PC-3 (cell line): ENCODE measurements at regions not wholly inside any gene's neighbourhood (a gene's known extent, or its start where the extent isn't known, plus 50 kb on each side); places are given as distances from the start of the nearest gene placed in this dataset.

Source experiments
- ATAC-seq: fragments of 200-7000 bp; cut with Tn5 transposase; 2 replicates; pipeline ENCODE4 v1.9.1; 2020; ENCODE audit warnings: mild to moderate bottlenecking, moderate library complexity
- BruUV-seq: library from RNA; stranded (reverse); fragments of 400-500 nt; replicated peaks from 2 replicates; lab custom pipeline; 2021; lab: Mats Ljungman, UMichigan
- CTCF ChIA-PET: fragments of 300-600 bp; sonication (Branson Sonifier 250); formaldehyde crosslinking; loops from one replicate; lab custom pipeline; 2022; ENCODE audit warnings: antibody characterized with exemption; lab: Charles Lee
- POLR2A ChIA-PET: fragments of 300-600 bp; sonication (Branson Sonifier 250); formaldehyde crosslinking; loops from one replicate; lab custom pipeline; 2022; ENCODE audit warnings: antibody characterized with exemption; ENCODE audit not compliant: unreplicated experiment; lab: Charles Lee
- DNase-seq: peaks from one replicate; pipeline ENCODE4 v3.0.0-alpha.2; 2015
- H2AFZ ChIP-seq: fragments of 300-600 bp; sonication (generic); 2 replicates; pipeline ENCODE4 v1.6.0; 2016; ENCODE audit warnings: antibody characterized with exemption, low read length
- H3F3A ChIP-seq: fragments of 300-600 bp; sonication (generic); one replicate; pipeline ENCODE4 v1.6.0; 2017; ENCODE audit warnings: antibody characterized with exemption, low read length, control low read depth, mild to moderate bottlenecking; ENCODE audit not compliant: unreplicated experiment
- H3K27ac ChIP-seq: fragments of 300-600 bp; sonication (generic); 2 replicates; pipeline ENCODE4 v1.5.1; 2016; ENCODE audit warnings: mild to moderate bottlenecking, low read length
- H3K27me3 ChIP-seq: fragments of 300-600 bp; sonication (generic); 2 replicates; pipeline ENCODE4 v1.6.1; 2016; ENCODE audit warnings: low read length, mixed read lengths
- H3K36me3 ChIP-seq: fragments of 300-600 bp; sonication (generic); 2 replicates; pipeline ENCODE4 v1.6.1; 2016; ENCODE audit warnings: low read depth, mixed run types, low read length, mixed read lengths
- H3K4me1 ChIP-seq: fragments of 300-600 bp; sonication (generic); 2 replicates; pipeline ENCODE4 v1.5.1; 2016; ENCODE audit warnings: low read length; ENCODE audit not compliant: insufficient read depth
- H3K4me2 ChIP-seq: fragments of 300-600 bp; sonication (generic); 2 replicates; pipeline ENCODE4 v1.6.0; 2016; ENCODE audit warnings: low read length
- H3K4me3 ChIP-seq: fragments of 300-600 bp; sonication (generic); 2 replicates; pipeline ENCODE4 v1.5.1; 2016; ENCODE audit warnings: mild to moderate bottlenecking, low read length, mixed read lengths
- H3K79me2 ChIP-seq: fragments of 300-600 bp; sonication (generic); 2 replicates; pipeline ENCODE4 v1.6.1; 2017; ENCODE audit warnings: low read length, mixed read lengths
- H3K9ac ChIP-seq: fragments of 300-600 bp; sonication (generic); 2 replicates; pipeline ENCODE4 v1.6.0; 2016; ENCODE audit warnings: mild to moderate bottlenecking, low read length
- H3K9me2 ChIP-seq: fragments of 300-600 bp; sonication (generic); replicated peaks from 2 replicates; pipeline ENCODE4 v1.6.1; 2016; ENCODE audit warnings: mixed run types, low read length, mixed read lengths
- H3K9me3 ChIP-seq: fragments of 300-600 bp; sonication (generic); 2 replicates; pipeline ENCODE4 v1.6.1; 2016; ENCODE audit warnings: low read length, mixed read lengths
- H4K20me1 ChIP-seq: fragments of 300-600 bp; sonication (generic); 2 replicates; pipeline ENCODE4 v1.6.1; 2016; ENCODE audit warnings: low read length, mixed read lengths
- CTCF ChIP-seq: fragments of 300-600 bp; sonication (generic); conservative IDR thresholded peaks from 2 replicates; pipeline ENCODE4 v1.5.1; 2017; ENCODE audit warnings: antibody characterized with exemption, low read depth, mild to moderate bottlenecking, low read length
- EZH2 ChIP-seq: fragments of 300-600 bp; sonication (generic); IDR thresholded peaks from one replicate; pipeline ENCODE4 v1.6.1; 2017; ENCODE audit warnings: antibody characterized with exemption, mild to moderate bottlenecking, low read length; ENCODE audit not compliant: unreplicated experiment
- EZH2phosphoT487 ChIP-seq: fragments of 300-600 bp; sonication (generic); IDR thresholded peaks from 2 replicates; pipeline ENCODE4 v1.6.1; 2018; ENCODE audit warnings: mild to moderate bottlenecking, antibody characterized with exemption, low read length, borderline replicate concordance
- intact Hi-C: fragments of 100-400 bp; cut with micrococcal nuclease; formaldehyde crosslinking; loops from 2 replicates; pipeline ENCODE4 v1.9.0; 2023

- no peak for ATAC-seq
- CTCF ChIA-PET = no interaction called here
Measured at GRCh38 chr1:181180407-181181031, 92.0 kb downstream of the IER5 start.

GRCh38 chr1:181181792-181182585, 93.5 kb downstream of the IER5 start:
- H3K27ac ChIP-seq = no peak overlapping the region
- no peak overlapping the region for H2AFZ ChIP-seq
- no peak overlapping the region for H3K4me3 ChIP-seq
- H3K4me2 ChIP-seq = no peak overlapping the region
- no peaks in the 10 kb centered on the region for H3F3A ChIP-seq
- intact Hi-C loops = no loop called here
- H3K9ac ChIP-seq = no peak overlapping the region
- ATAC-seq (no peak), DNase-seq (no peak)
- BruUV-seq = no TSS peak
- H3K79me2 ChIP-seq = no peaks in the 10 kb centered on the region
- POLR2A ChIA-PET = no interaction called here
- CTCF ChIA-PET = no interaction called here
- H3K9me2 ChIP-seq = no peaks in the 10 kb centered on the region
- TF ChIP-seq EZH2 (no peak), EZH2phosphoT487 (no peak), CTCF (no peak)
- H3K4me1 ChIP-seq = no peaks in the 10 kb centered on the region
- no peaks in the 10 kb centered on the region for H4K20me1 ChIP-seq
- no peaks in the 10 kb centered on the region for H3K27me3 ChIP-seq
- no peaks in the 10 kb centered on the region for H3K36me3 ChIP-seq
- no peaks in the 10 kb centered on the region for H3K9me3 ChIP-seq

More at GRCh38 chr1:181180407-181181031, 92.0 kb downstream of the IER5 start:
- H2AFZ ChIP-seq = no peak overlapping the region
- BruUV-seq = no TSS peak
- TF ChIP-seq EZH2 (no peak), CTCF (no peak), EZH2phosphoT487 (no peak)
- H3K79me2 ChIP-seq = no peaks in the 10 kb centered on the region
- no peaks in the 10 kb centered on the region for H3F3A ChIP-seq
- H3K4me2 ChIP-seq = no peak overlapping the region
- H4K20me1 ChIP-seq = no peaks in the 10 kb centered on the region
- no peak overlapping the region for H3K9ac ChIP-seq
- no peak overlapping the region for H3K27ac ChIP-seq
- intact Hi-C loops = no loop called here
- H3K9me3 ChIP-seq = no peaks in the 10 kb centered on the region
- no peaks in the 10 kb centered on the region for H3K9me2 ChIP-seq
- no peak for DNase-seq
- H3K4me1 ChIP-seq = no peaks in the 10 kb centered on the region
- H3K4me3 ChIP-seq = no peak overlapping the region
- no peaks in the 10 kb centered on the region for H3K27me3 ChIP-seq
- POLR2A ChIA-PET = no interaction called here
- H3K36me3 ChIP-seq = no peaks in the 10 kb centered on the region

DNA sequence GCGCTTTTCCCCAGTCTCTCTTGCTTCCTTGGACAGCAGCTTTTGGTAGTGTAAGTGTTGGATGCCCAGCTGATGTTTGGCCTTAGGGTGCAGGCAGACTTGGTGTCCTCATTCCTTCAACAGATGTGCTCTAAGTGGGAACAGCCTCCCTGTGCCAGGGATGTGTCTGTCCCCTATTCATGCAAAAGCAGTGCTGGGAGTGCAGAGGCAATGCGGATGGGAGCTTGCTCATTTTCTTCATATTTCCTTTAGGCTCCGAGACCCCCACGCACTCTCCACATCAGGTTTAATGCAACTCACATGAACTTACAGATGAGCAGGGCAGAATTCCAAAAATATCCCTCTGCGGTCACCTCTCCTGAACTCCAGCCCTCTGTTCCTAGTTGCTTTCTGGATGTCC, 96.1 kb downstream of the IER5 start:
- no peaks in the 10 kb centered on the region for H3K9me3 ChIP-seq
- ATAC-seq (no peak), DNase-seq (no peak)
- H3K27me3 ChIP-seq = no peaks in the 10 kb centered on the region
- H4K20me1 ChIP-seq = no peaks in the 10 kb centered on the region
- no TSS peak for BruUV-seq
- H3K4me1 ChIP-seq = no peaks in the 10 kb centered on the region
- no peak overlapping the region for H3K4me2 ChIP-seq
- H3K36me3 ChIP-seq = no peaks in the 10 kb centered on the region
- H3F3A ChIP-seq = no peaks in the 10 kb centered on the region
- H2AFZ ChIP-seq = no peak overlapping the region
- H3K9me2 ChIP-seq = no peaks in the 10 kb centered on the region
- no peak for TF ChIP-seq EZH2phosphoT487
- TF ChIP-seq CTCF = no peak
- TF ChIP-seq EZH2 = no peak
- H3K4me3 ChIP-seq = no peak overlapping the region
- intact Hi-C loops = no loop called here
- H3K9ac ChIP-seq = no peak overlapping the region
- H3K79me2 ChIP-seq = no peaks in the 10 kb centered on the region
- ChIA-PET POLR2A (no interaction called here), CTCF (no interaction called here)
- no peak overlapping the region for H3K27ac ChIP-seq
